GM12892 (cell line): ENCODE measurements at regions not wholly inside any gene's neighbourhood (a gene's known extent, or its start where the extent isn't known, plus 50 kb on each side); places are given as distances from the start of the nearest gene placed in this dataset.

Source experiments
- POLR2A ChIP-seq: IDR thresholded peaks from 2 replicates; pipeline ENCODE4 v1.6.1; 2011; ENCODE audit warnings: low read depth, low read length, control low read depth
- POLR2AphosphoS5 ChIP-seq: IDR thresholded peaks from 2 replicates; pipeline ENCODE4 v1.6.1; 2011; ENCODE audit warnings: low read depth, low read length, control low read depth
- TAF1 ChIP-seq: IDR thresholded peaks from 2 replicates; pipeline ENCODE4 v1.6.1; 2011; ENCODE audit warnings: low read depth, mild to moderate bottlenecking, control low read depth, low read length, borderline replicate concordance

DNA sequence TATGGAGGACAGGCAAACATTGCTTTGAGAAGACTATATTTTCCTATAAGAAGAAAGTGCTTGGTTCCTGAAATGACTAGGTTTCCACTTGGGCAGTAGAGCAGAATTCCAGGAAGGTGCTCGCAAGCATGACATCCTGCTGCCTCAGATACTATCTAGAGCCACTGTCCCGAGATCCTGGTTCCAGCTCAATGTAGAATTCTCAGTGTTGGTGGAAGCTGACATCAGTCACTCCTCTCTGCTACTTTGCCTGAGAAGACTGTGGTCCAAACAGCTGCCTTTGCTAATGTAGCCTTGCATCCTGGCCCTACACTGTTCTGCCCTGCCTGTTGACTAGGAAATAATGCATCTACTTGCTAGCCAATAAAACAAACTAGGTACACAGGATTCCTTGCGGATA, 50.0 kb upstream of the ITGA6 start:
- TF ChIP-seq POLR2AphosphoS5 (no peak), TAF1 (no peak), POLR2A (no peak)
